Activated CD4-positive, alpha-beta memory T cell treated with anti-CD3 and anti-CD28 coated beads for 36 hours (primary cell): ENCODE measurements at regions not wholly inside any gene's neighbourhood (a gene's known extent, or its start where the extent isn't known, plus 50 kb on each side); places are given as distances from the start of the nearest gene placed in this dataset.

ENCODE experiments used
- CTCF ChIA-PET: fragments of 350-600 bp; sonication (Branson Sonifier 250); formaldehyde crosslinking; loops from one replicate; lab custom pipeline; 2021; ENCODE audit warnings: antibody characterized with exemption, inconsistent platforms; lab: Charles Lee
- POLR2A ChIA-PET: fragments of 350-600 bp; sonication (Branson Sonifier 250); formaldehyde crosslinking; loops from one replicate; lab custom pipeline; 2021; ENCODE audit warnings: antibody characterized with exemption; lab: Charles Lee
- DNase-seq: peaks from one replicate; pipeline ENCODE4 v3.0.0-alpha.2; 2020
- H3K27ac Mint-ChIP-seq: one replicate; pipeline ENCODE4 v1.8.0; 2021; ENCODE audit warnings: mixed read lengths
- H3K27me3 Mint-ChIP-seq: one replicate; pipeline ENCODE4 v1.8.0; 2021; ENCODE audit warnings: mixed read lengths
- H3K36me3 Mint-ChIP-seq: one replicate; pipeline ENCODE4 v1.8.0; 2021; ENCODE audit warnings: mixed read lengths
- H3K4me1 Mint-ChIP-seq: one replicate; pipeline ENCODE4 v1.8.0; 2021; ENCODE audit warnings: low read depth, mixed read lengths
- H3K4me3 Mint-ChIP-seq: one replicate; pipeline ENCODE4 v1.8.0; 2021; ENCODE audit warnings: mild to moderate bottlenecking, mixed read lengths
- H3K9me3 Mint-ChIP-seq: one replicate; pipeline ENCODE4 v1.8.0; 2021; ENCODE audit warnings: mixed read lengths
- intact Hi-C: fragments of 100-400 bp; cut with micrococcal nuclease; formaldehyde crosslinking; loops from one replicate; pipeline ENCODE4 v1.15.1; 2023

DNA sequence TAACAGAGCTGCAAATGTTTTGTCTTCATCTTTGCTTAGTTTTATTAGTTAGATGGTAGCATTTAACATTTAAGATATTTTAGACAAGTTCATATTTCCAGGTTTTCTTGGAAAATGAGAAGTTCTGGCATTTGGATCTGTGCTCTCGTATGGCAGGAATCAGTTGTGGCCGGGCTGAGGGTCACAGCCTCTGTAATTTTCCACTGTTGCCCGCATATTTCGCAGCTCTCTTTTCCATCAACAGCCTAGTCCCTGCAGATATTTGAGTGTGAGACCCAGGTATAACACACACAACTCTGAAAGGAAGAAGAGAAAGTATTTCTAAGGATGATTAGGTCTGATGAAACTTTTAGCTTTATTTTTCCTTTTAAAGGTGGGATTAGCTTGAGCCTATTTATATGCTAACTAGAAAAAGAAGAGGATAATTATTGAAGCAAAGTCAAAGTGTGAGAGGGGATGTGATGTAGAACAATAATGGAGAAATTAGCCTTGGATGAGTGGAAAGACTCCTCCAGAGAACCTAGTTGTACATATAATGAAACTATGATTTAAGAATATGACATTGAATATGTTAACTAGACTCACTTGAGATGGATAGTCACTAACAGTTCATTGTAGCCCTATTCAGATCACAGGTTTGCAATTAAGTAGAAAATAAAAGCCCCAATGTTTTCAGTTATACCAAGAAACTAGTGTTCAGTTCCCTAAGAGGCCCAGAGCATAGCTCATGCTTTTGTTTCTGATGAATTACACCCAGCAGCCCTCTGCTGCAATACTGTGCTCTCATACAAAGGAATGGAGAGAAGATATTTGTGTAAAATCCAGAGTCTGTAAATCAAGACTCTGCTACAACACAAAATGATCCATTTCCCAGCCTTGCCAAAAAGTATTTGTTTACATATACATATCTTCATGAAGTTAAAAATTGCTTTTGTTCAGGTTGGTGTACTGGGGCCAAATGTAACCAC is 158.4 kb downstream of the C12orf50 start:
- no peak overlapping the region for H3K4me3 Mint-ChIP-seq
- intact Hi-C loops: no loop called here

GRCh38 chr12:87870061-87870460 is 159.1 kb downstream of the C12orf50 start:
- H3K36me3 Mint-ChIP-seq: no peaks in the 10 kb centered on the region
- H3K9me3 Mint-ChIP-seq: no peaks in the 10 kb centered on the region
- H3K4me3 Mint-ChIP-seq: no peak overlapping the region
- H3K4me1 Mint-ChIP-seq: no peaks in the 10 kb centered on the region
- CTCF ChIA-PET: interaction anchor here (1.3 kb wide), 1 partner anchor 22 kb away, joined by 7 read pairs; no protein-coding TSS in a partner anchor
- H3K27me3 Mint-ChIP-seq: peaks cover 1% of the 10 kb centered on the region
- no peak overlapping the region for H3K27ac Mint-ChIP-seq
- intact Hi-C loops: no loop called here
- DNase-seq: no peak
- POLR2A ChIA-PET: no interaction called here

More for the DNA sequence above, 158.4 kb downstream of the C12orf50 start:
- Mint-ChIP-seq H3K27ac (no peak overlapping the region), H3K36me3 (no peaks in the 10 kb centered on the region), H3K27me3 (no peaks in the 10 kb centered on the region), H3K4me1 (no peaks in the 10 kb centered on the region), H3K9me3 (no peaks in the 10 kb centered on the region)
- no peak for DNase-seq
- ChIA-PET POLR2A (no interaction called here), CTCF (interaction anchor here (1.3 kb wide), 1 partner anchor 23 kb away, joined by 7 read pairs; no protein-coding TSS in a partner anchor)

DNA sequence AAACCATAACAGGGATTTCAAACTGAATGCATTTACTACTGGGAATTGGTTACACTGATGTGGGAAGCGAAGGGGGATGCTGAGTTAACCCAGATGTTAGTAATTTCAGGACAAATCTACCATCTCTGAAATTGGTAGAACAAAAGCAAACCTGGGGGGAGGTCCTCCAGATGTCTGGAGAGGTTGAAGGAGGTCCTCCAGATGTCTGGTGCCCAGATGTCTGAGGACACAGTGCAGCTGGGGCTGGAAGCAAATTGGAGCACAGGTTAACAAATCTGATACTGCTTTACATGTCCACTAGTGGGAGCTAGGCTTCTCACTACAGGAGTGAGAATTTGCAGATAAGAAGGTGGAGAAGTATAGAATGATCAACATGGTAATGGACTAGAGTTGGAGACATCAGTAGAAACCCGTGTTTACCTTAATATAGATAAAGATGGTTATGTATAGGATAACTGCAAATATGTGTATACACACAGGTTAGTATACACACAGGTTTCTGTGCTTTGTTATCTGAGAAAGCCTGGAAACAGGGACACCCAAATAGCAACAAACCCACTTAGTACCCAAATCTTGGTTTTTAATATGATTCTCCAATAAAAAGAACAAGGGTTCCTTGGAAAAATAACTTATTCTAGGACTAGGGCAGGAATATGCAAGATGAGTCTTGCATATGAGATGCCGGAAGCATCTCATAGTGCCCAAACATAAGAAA is 162.5 kb downstream of the C12orf50 start:
- Mint-ChIP-seq H3K4me3 (no peak overlapping the region), H3K27ac (no peak overlapping the region), H3K4me1 (no peaks in the 10 kb centered on the region), H3K9me3 (no peaks in the 10 kb centered on the region), H3K27me3 (peaks cover 4% of the 10 kb centered on the region), H3K36me3 (no peaks in the 10 kb centered on the region)
- intact Hi-C loops: loop anchor here (10.0 kb wide), 1 partner anchor 188 kb away; no protein-coding TSS in a partner anchor
- no peak for DNase-seq
- CTCF ChIA-PET: no interaction called here
- POLR2A ChIA-PET: no interaction called here

GRCh38 chr12:87861791-87862190 is 167.4 kb downstream of the C12orf50 start:
- intact Hi-C loops: loop anchor here (10.0 kb wide), 1 partner anchor 193 kb away; no protein-coding TSS in a partner anchor
- no peak overlapping the region for H3K27ac Mint-ChIP-seq
- ChIA-PET POLR2A (no interaction called here), CTCF (interaction anchor here (0.5 kb wide), 1 partner anchor 98 kb away, joined by 3 read pairs; no protein-coding TSS in a partner anchor)
- H3K4me1 Mint-ChIP-seq: no peaks in the 10 kb centered on the region
- no peaks in the 10 kb centered on the region for H3K36me3 Mint-ChIP-seq
- DNase-seq: no peak
- no peaks in the 10 kb centered on the region for H3K9me3 Mint-ChIP-seq
- H3K27me3 Mint-ChIP-seq: peaks cover 4% of the 10 kb centered on the region
- no peak overlapping the region for H3K4me3 Mint-ChIP-seq

DNA sequence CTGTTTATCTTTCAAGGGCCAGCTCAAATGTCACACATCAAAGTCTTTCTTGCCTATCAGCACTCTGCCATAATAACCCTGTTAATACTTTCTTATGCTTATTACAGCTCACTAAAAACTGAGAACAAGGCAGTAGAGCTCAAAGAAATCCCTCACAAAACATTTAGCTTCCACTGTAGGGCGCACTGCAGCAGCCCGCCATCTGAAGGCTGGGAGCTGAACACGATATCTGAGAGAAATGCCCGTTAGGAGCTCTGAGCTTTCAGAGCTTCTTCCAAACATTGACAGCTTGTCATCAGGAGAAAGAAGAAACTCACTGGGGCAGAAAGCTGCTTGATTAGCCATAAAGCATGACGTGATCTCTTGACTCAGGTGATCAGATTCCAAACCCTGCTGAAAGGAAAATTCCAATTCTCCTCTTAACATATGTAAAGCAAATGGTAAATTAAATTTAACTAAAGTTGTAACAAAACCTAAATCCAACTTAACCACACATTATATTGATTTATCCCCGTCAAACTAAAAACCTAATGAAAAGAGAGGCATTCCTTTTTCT is 175.7 kb downstream of the C12orf50 start:
- POLR2A ChIA-PET: no interaction called here
- H3K4me3 Mint-ChIP-seq: no peak overlapping the region
- CTCF ChIA-PET: no interaction called here

DNA sequence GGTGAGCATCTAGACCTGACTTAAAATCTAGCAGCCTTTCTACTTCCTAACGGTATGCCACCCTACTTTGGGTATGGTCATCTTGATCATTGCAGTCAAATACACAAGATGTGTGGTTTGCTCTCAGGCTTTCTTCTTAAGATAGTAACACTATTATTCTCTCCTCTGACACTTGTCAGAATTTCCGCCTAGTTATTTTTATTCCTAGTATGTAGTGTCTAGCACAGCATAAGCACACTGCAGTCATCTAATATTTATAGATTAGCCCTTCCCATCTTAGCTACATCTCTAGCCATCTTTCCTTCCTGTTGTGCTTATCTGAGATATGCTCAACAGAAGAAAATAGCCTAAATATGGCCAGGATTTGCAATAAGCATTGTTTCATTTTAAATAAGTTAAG is 180.1 kb downstream of the C12orf50 start:
- DNase-seq: no peak
- POLR2A ChIA-PET: no interaction called here
- H3K27ac Mint-ChIP-seq: no peak overlapping the region

More for the DNA sequence above, 175.7 kb downstream of the C12orf50 start:
- H3K36me3 Mint-ChIP-seq: no peaks in the 10 kb centered on the region
- no peaks in the 10 kb centered on the region for H3K4me1 Mint-ChIP-seq
- intact Hi-C loops: no loop called here
- H3K27ac Mint-ChIP-seq: no peak overlapping the region
- peaks cover 3% of the 10 kb centered on the region for H3K27me3 Mint-ChIP-seq
- DNase-seq: no peak
- no peaks in the 10 kb centered on the region for H3K9me3 Mint-ChIP-seq

GRCh38 chr12:87848248-87848868 is 180.8 kb downstream of the C12orf50 start:
- peaks cover 6% of the 10 kb centered on the region for H3K27me3 Mint-ChIP-seq
- intact Hi-C loops: loop anchor here (5.0 kb wide), 1 partner anchor 149 kb away; no protein-coding TSS in a partner anchor
- CTCF ChIA-PET: interaction anchor here (0.6 to 3.4 kb wide), 9 partner anchors 8 to 71 kb away, joined by 3 to 15 read pairs (median 4); no protein-coding TSS in a partner anchor
- H3K36me3 Mint-ChIP-seq: no peaks in the 10 kb centered on the region
- H3K4me1 Mint-ChIP-seq: no peaks in the 10 kb centered on the region
- no peak overlapping the region for H3K27ac Mint-ChIP-seq
- no peaks in the 10 kb centered on the region for H3K9me3 Mint-ChIP-seq
- POLR2A ChIA-PET: no interaction called here
- DNase-seq: no peak
- no peak overlapping the region for H3K4me3 Mint-ChIP-seq

More for the DNA sequence above, 180.1 kb downstream of the C12orf50 start:
- no peaks in the 10 kb centered on the region for H3K36me3 Mint-ChIP-seq
- H3K4me1 Mint-ChIP-seq: no peaks in the 10 kb centered on the region
- intact Hi-C loops: loop anchor here (5.0 kb wide), 1 partner anchor 148 kb away; no protein-coding TSS in a partner anchor
- CTCF ChIA-PET: interaction anchor here (0.6 to 3.4 kb wide), 6 partner anchors 8 to 44 kb away, joined by 3 to 15 read pairs (median 5); no protein-coding TSS in a partner anchor
- peaks cover 6% of the 10 kb centered on the region for H3K27me3 Mint-ChIP-seq
- H3K9me3 Mint-ChIP-seq: no peaks in the 10 kb centered on the region
- no peak overlapping the region for H3K4me3 Mint-ChIP-seq

GRCh38 chr12:87847147-87847546 is 182.1 kb downstream of the C12orf50 start:
- Mint-ChIP-seq H3K27me3 (peaks cover 6% of the 10 kb centered on the region), H3K27ac (no peak overlapping the region), H3K4me3 (no peak overlapping the region), H3K4me1 (no peaks in the 10 kb centered on the region), H3K36me3 (no peaks in the 10 kb centered on the region), H3K9me3 (no peaks in the 10 kb centered on the region)
- DNase-seq: no peak
- ChIA-PET POLR2A (no interaction called here), CTCF (interaction anchor here (0.7 to 3.4 kb wide), 4 partner anchors 11 to 568 kb away, joined by 3 to 15 read pairs (median 6); no protein-coding TSS in a partner anchor)
- intact Hi-C loops: loop anchor here (5.0 kb wide), 1 partner anchor 150 kb away; no protein-coding TSS in a partner anchor

- H3K36me3 Mint-ChIP-seq: no peaks in the 10 kb centered on the region
- H3K27ac Mint-ChIP-seq: no peak overlapping the region
- H3K4me1 Mint-ChIP-seq: no peaks in the 10 kb centered on the region
- DNase-seq: no peak
- POLR2A ChIA-PET: no interaction called here
- intact Hi-C loops: loop anchor here (5.0 kb wide), 1 partner anchor 151 kb away; no protein-coding TSS in a partner anchor
- H3K27me3 Mint-ChIP-seq: peaks cover 6% of the 10 kb centered on the region
- CTCF ChIA-PET: interaction anchor here (3.4 kb wide), 1 partner anchor 10 kb away, joined by 15 read pairs; no protein-coding TSS in a partner anchor
- H3K9me3 Mint-ChIP-seq: no peaks in the 10 kb centered on the region
- no peak overlapping the region for H3K4me3 Mint-ChIP-seq
These were observed 183.2 kb downstream of the C12orf50 start for GRCh38 chr12:87846045-87846444.

DNA sequence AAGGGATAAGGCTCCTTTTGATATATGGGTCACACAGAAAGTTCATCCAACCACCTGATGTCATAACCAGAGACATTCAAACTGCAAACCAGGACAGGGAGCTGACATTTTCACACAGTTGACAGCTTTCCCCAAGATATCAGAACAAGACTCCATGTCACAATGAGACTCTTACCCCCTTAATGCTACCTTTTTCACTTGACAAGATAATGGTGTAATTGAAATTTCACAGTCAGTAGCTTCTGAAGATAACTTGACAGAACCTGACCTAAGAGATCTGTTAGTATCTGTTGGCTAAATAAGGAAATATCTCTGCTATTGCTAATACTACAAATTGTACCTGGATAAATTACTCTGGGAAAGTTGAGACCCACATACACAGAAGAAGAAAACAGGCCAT is 187.3 kb downstream of the C12orf50 start:
- intact Hi-C loops: no loop called here
- no peaks in the 10 kb centered on the region for H3K36me3 Mint-ChIP-seq
- no peaks in the 10 kb centered on the region for H3K4me1 Mint-ChIP-seq
- ChIA-PET CTCF (no interaction called here), POLR2A (no interaction called here)
- H3K27me3 Mint-ChIP-seq: no peaks in the 10 kb centered on the region
- no peak overlapping the region for H3K27ac Mint-ChIP-seq
- DNase-seq: no peak
- H3K9me3 Mint-ChIP-seq: no peaks in the 10 kb centered on the region
- no peak overlapping the region for H3K4me3 Mint-ChIP-seq

- Mint-ChIP-seq H3K27me3 (no peaks in the 10 kb centered on the region), H3K36me3 (no peaks in the 10 kb centered on the region), H3K27ac (no peak overlapping the region), H3K9me3 (no peaks in the 10 kb centered on the region), H3K4me1 (no peaks in the 10 kb centered on the region), H3K4me3 (no peak overlapping the region)
- DNase-seq: no peak
- POLR2A ChIA-PET: no interaction called here
- CTCF ChIA-PET: interaction anchor here (2.4 kb wide), 1 partner anchor 11 kb away, joined by 15 read pairs; no protein-coding TSS in a partner anchor
- intact Hi-C loops: no loop called here
These were observed 193.0 kb downstream of the C12orf50 start for GRCh38 chr12:87836190-87836589.
